Stimulated activated CD4-positive, alpha-beta T cell treated with anti-CD3 and anti-CD28 coated beads, Interleukin-4, amount 100 ng/mL, for 24 hours (primary cell): ENCODE measurements at regions not wholly inside any gene's neighbourhood (a gene's known extent, or its start where the extent isn't known, plus 50 kb on each side); places are given as distances from the start of the nearest gene placed in this dataset.

ENCODE experiments used
- DNase-seq: peaks from one replicate; pipeline ENCODE4 v3.0.0-alpha.2; 2020

DNA sequence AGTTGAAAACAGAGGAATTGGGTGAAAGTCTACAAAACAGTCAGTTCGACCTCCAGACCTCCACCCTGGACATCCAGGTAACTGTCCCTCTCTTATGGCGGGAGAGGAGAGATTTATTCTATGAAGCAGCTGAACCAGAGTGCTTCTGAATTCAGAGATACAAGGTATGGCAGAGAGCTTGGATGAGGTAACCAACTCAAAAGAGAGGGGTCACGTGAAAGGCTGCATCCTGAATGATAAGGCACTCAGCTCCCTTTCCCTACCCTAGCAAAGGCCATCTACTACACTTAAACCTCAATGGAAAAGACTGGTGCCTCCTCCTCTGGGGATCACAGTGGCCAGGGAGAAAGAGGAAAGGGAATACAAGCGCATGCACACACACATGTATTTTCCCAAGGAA, 88.4 kb upstream of the KCNA3 start:
- no peak for DNase-seq

- no peak for DNase-seq
Observed at GRCh38 chr1:110760321-110760720, 85.6 kb upstream of the KCNA3 start.

DNA sequence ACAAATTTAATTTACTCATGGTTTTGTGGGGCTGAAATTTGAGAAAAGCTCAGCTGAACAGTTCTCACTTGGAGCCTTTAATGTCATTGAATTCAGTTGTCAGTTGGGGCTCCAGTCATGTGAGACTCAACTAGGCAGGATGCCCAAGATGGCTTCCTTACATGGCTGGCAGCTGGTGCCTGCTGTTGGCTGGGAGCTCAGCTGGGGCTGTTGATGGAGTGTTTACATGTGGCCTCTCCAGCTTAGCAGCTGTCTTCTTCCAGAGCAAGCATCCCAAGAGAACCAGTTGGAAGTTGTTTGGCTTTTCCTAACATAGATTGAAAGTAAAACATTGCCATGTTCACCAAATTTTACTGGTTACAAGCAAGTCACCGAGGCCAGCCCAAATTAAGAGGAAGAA, 81.8 kb upstream of the KCNA3 start:
- no peak for DNase-seq

DNA sequence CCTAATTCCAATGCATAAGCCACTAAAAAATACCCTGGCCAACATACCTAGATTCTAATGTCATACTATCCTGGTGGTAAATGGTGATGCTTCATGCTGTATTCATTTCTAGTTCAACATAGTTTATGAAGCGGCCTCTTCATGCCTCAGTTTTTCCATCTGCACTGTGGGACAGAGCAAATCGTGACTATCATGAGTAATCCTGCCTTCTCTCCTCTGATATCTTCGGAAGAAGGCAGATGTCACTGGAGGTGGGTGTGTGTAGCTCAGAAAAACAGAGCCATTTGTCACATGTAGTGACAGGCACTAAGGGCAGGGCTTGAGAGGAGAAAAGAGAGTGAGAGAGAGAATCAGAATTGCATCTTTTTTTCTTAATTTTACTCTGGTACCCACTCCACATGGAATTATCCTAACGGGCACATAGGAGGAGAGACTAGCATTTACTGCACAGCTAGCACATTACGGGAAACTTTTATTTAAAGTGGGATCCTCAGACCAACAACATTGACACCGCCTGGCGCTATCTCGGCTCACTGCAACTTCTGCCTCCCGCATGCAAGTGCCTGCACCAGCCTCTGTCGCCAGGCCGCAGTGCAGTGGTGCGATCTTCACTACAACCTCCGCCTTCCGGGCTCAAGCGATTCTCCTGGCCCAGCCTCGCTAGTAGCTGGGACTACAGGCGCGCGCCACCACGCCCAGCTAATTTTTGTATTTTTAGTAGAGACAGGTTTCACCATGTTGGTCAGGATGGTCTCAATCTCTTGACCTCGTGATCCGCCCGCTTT, 78.4 kb upstream of the KCNA3 start:
- no peak for DNase-seq

GRCh38 chr1:110750562-110750961, 75.8 kb upstream of the KCNA3 start:
- no peak for DNase-seq

GRCh38 chr1:110749960-110750359, 75.2 kb upstream of the KCNA3 start:
- no peak for DNase-seq

DNA sequence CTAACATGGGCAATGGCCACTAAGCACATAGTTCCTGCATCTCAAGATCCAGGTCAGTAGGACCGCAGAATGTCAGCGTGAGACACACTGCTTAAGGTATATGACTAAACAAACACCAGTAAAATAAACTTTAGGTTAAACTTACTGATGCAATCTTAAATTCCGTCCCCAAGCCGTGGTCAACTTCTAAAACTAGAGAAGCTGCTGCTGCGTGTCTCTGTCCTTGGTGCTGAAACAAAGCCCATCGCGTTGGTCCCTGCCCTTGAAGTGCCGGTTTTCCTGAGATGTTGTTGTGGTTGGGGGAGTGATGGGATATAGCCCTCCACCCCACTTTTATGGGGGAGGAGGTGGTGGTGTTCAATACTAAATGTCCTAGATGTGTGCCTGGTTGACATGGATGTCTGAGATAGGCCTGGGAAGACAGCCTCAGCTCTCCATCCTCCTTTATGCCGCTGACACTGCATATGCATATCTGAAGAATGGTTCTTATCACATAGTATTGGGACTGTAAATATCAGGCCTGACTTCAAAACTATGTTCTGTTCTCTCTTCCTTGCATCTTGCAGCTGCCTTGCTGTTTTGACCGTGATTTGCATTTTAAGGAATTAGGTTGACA, 72.0 kb upstream of the KCNA3 start:
- DNase-seq = peak; percentile 58

GRCh38 chr1:110743397-110743796, 68.7 kb upstream of the KCNA3 start:
- DNase-seq = no peak

DNA sequence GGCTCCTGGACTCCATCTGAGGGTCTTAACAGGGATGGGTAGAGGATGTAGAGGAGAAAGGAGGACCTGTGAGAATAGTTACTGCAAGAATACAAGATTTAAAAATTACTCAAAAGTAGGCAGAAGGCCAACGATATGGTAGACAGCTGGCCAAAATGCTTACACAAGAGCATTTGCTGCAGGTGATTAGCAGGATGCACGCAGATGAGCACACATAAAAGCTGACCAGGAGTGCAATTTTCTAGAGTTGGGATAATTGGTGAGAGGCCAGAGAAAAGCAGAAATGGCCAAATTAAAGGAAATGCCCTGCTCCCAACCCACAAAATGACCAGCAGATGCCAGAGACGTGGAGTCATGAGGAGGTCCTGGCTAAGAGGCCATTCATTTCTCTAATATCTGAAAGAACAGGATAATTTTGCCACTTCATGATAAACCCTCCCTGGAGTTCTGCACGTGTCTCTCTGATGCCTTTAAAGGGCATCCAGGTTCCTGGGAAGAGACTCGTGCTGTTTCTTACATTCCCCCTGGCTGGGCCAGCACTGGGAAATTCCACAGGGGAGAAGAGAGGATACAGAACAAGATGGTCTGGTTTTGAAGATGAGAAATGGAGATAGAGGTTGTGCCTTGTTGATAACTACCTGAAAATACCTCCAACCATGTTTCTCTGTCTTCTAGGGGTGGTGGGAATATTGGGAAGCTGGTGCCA, 62.3 kb upstream of the KCNA3 start:
- no peak for DNase-seq

- no peak for DNase-seq
Observed at GRCh38 chr1:110734133-110734680, 59.5 kb upstream of the KCNA3 start.

GRCh38 chr1:110731529-110731928, 56.8 kb upstream of the KCNA3 start:
- no peak for DNase-seq

DNA sequence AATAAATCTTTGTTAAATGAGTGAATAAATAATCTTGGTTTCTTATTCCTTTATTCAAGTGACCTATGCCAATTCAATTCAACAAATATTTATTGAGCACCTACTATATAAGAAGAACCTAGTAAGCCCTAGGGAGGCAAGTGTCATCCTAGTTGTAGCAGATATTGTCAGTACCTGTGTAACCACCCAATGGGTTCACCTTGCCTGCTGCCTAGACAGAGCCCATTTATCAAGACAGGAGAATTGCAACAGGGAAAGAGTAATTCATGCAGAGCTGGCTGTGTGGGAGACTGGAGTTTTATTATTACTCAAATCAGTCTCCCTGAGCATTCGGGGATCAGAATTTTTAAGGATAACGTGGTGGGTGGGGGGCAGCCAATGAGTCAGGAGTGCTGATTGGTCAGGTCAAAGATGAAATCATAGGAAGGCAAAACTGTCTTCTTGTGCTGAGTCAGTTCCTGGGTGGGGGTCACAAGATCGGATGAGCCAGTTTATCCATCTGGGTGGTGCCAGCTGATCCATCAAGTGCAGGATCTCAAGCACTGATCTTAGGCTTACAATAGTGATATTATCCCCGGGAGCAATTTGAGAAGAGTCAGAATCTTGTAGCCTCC, 53.8 kb upstream of the KCNA3 start:
- DNase-seq = peak; percentile 15

DNA sequence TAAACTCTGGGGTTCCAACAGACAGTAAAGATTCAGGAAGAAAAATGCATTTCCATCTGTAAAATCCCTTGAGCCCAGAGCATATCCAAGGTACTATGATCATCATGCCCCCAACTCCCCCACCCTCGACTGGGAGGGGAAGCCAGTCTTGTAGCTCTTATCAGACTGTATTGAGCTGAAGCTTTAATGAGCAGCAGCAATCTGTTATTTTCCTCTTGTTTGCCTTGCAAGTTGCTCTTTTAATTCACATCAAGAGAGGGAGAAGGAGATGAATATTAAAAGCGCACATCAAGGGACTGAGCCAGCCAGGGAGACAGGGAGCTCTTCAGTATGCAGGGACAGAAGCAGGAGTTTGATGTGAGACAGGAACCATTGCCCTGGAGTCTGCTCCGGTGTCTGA, 52.5 kb upstream of the KCNA3 start:
- DNase-seq = no peak

GRCh38 chr1:110726755-110727154, 52.0 kb upstream of the KCNA3 start:
- DNase-seq = no peak
